ENCODE measurements at regions not wholly inside any gene's neighbourhood (a gene's known extent, or its start where the extent isn't known, plus 50 kb on each side); places are given as distances from the start of the nearest gene placed in this dataset.

GRCh38 chr10:9898633-9899395, 1118.9 kb upstream of the CELF2 start:
- Histone ChIP-seq H3K9me3 (ENCODE audit: control insufficient read depth, low read length) (no peaks in the 10 kb centered on the region), H3K4me3 (ENCODE audit: low read length) (no peak overlapping the region), H3K27ac (ENCODE audit: low read length) (no peak overlapping the region), H3K4me1 (ENCODE audit: control insufficient read depth, insufficient read depth, low read length) (no peaks in the 10 kb centered on the region), H3K27me3 (ENCODE audit: control insufficient read depth, insufficient read depth) (no peaks in the 10 kb centered on the region)
- ATAC-seq: no peak
- 78% methylated on average over 6 of the region's 6 CpGs for WGBS
- no peak for DNase-seq
- intact Hi-C loops (cut with DNase I): no loop called here

DNA sequence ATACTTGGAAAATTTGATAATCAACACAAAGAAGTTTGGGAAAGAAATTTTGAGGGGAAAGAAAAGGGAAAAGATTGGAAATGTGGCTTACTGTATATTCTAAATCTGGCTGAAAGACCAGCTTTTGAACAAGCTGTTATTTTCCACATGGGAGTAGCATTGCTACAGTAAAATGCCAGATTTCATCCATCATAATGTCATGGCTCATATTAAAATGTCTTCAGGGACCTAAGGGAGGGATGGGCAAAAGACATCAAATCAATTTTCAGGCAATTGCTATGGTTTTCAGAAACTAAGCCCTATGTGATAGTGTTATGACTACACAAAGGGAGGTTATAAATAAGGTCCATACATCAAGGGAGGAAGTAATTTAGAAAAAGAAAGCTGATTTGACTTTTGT, 1116.9 kb upstream of the CELF2 start:
- Histone ChIP-seq H3K9me3 (ENCODE audit: control insufficient read depth, low read length) (no peaks in the 10 kb centered on the region), H3K27me3 (ENCODE audit: control insufficient read depth, insufficient read depth) (no peaks in the 10 kb centered on the region), H3K4me1 (ENCODE audit: control insufficient read depth, insufficient read depth, low read length) (no peaks in the 10 kb centered on the region), H3K4me3 (ENCODE audit: low read length) (no peak overlapping the region), H3K27ac (ENCODE audit: low read length) (no peak overlapping the region)
- DNase-seq: no peak
- intact Hi-C loops (cut with DNase I): no loop called here
- ATAC-seq: no peak

GRCh38 chr10:9901971-9902370, 1115.7 kb upstream of the CELF2 start:
- no peak overlapping the region for H3K4me3 ChIP-seq (ENCODE audit: low read length)
- no peaks in the 10 kb centered on the region for H3K4me1 ChIP-seq (ENCODE audit: control insufficient read depth, insufficient read depth, low read length)
- no peak overlapping the region for H3K27ac ChIP-seq (ENCODE audit: low read length)
- ATAC-seq (no peak), DNase-seq (no peak)
- intact Hi-C loops (cut with DNase I): no loop called here
- WGBS: 25% methylated on average over 1 of the region's 1 CpG
- H3K9me3 ChIP-seq (ENCODE audit: control insufficient read depth, low read length): no peaks in the 10 kb centered on the region
- H3K27me3 ChIP-seq (ENCODE audit: control insufficient read depth, insufficient read depth): no peaks in the 10 kb centered on the region

DNA sequence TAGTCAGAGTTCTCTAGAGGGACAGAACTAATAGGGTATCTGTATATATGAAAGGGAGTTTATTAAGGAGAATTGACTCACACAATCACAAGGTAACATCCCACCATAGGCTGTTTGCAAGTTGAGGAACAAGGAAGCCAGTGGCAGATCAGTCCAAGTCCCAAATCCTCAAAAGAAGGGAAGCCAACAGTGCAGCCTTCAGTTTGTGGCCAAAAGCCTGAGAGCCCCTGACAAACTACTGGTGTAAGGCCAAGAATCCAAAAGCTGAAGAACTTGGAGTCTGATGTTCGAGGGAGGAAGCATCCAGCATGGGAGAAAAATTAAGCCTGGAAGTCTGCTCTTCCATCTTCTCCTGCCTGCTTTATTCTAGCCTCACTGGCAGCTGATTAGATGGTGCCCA, 1107.2 kb upstream of the CELF2 start:
- 43% methylated on average over 1 of the region's 1 CpG for WGBS
- Histone ChIP-seq H3K4me3 (ENCODE audit: low read length) (no peak overlapping the region), H3K27ac (ENCODE audit: low read length) (no peak overlapping the region), H3K4me1 (ENCODE audit: control insufficient read depth, insufficient read depth, low read length) (no peaks in the 10 kb centered on the region), H3K9me3 (ENCODE audit: control insufficient read depth, low read length) (no peaks in the 10 kb centered on the region), H3K27me3 (ENCODE audit: control insufficient read depth, insufficient read depth) (no peaks in the 10 kb centered on the region)
- ATAC-seq (no peak), DNase-seq (no peak)
- intact Hi-C loops (cut with DNase I): no loop called here

- no peaks in the 10 kb centered on the region for H3K27me3 ChIP-seq (ENCODE audit: control insufficient read depth, insufficient read depth)
- WGBS: 87% methylated on average over 7 of the region's 7 CpGs
- no peaks in the 10 kb centered on the region for H3K4me1 ChIP-seq (ENCODE audit: control insufficient read depth, insufficient read depth, low read length)
- H3K4me3 ChIP-seq (ENCODE audit: low read length): no peak overlapping the region
- intact Hi-C loops (cut with DNase I): no loop called here
- no peaks in the 10 kb centered on the region for H3K9me3 ChIP-seq (ENCODE audit: control insufficient read depth, low read length)
- DNase-seq: no peak
- no peak overlapping the region for H3K27ac ChIP-seq (ENCODE audit: low read length)
- ATAC-seq: no peak
These were observed 1106.2 kb upstream of the CELF2 start for GRCh38 chr10:9911488-9911887.

- no peak for ATAC-seq
- Histone ChIP-seq H3K4me1 (ENCODE audit: control insufficient read depth, insufficient read depth, low read length) (no peaks in the 10 kb centered on the region), H3K27me3 (ENCODE audit: control insufficient read depth, insufficient read depth) (no peaks in the 10 kb centered on the region), H3K9me3 (ENCODE audit: control insufficient read depth, low read length) (no peaks in the 10 kb centered on the region), H3K27ac (ENCODE audit: low read length) (no peak overlapping the region), H3K4me3 (ENCODE audit: low read length) (no peak overlapping the region)
- no peak for DNase-seq
- intact Hi-C loops (cut with DNase I): no loop called here
- WGBS: 69% methylated on average over 5 of the region's 5 CpGs
These were observed 1103.7 kb upstream of the CELF2 start for GRCh38 chr10:9913876-9914514.

DNA sequence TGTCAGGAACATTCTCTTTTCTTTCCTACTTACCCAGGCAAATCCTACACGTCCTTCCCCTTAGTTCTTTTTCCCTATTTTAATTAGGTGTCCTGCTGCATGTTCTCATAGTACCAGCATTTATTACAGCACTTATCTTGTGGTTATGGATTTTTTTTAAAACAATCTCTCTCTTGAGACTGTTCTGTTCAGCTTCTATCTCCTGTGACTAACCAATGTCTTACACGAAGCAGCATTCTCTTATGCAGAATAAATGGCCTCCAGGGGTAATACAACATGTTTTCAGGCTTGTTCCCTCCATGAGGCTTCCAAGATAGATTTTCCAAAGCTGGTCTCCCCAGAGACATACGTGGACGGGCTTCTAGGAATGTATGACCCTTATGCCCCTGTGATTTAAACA, 1096.1 kb upstream of the CELF2 start:
- no peaks in the 10 kb centered on the region for H3K9me3 ChIP-seq (ENCODE audit: control insufficient read depth, low read length)
- intact Hi-C loops (cut with DNase I): no loop called here
- H3K4me3 ChIP-seq (ENCODE audit: low read length): no peak overlapping the region
- H3K4me1 ChIP-seq (ENCODE audit: control insufficient read depth, insufficient read depth, low read length): no peaks in the 10 kb centered on the region
- H3K27ac ChIP-seq (ENCODE audit: low read length): no peak overlapping the region
- ATAC-seq (no peak), DNase-seq (no peak)
- no peaks in the 10 kb centered on the region for H3K27me3 ChIP-seq (ENCODE audit: control insufficient read depth, insufficient read depth)
- WGBS: 33% methylated on average over 4 of the region's 4 CpGs

DNA sequence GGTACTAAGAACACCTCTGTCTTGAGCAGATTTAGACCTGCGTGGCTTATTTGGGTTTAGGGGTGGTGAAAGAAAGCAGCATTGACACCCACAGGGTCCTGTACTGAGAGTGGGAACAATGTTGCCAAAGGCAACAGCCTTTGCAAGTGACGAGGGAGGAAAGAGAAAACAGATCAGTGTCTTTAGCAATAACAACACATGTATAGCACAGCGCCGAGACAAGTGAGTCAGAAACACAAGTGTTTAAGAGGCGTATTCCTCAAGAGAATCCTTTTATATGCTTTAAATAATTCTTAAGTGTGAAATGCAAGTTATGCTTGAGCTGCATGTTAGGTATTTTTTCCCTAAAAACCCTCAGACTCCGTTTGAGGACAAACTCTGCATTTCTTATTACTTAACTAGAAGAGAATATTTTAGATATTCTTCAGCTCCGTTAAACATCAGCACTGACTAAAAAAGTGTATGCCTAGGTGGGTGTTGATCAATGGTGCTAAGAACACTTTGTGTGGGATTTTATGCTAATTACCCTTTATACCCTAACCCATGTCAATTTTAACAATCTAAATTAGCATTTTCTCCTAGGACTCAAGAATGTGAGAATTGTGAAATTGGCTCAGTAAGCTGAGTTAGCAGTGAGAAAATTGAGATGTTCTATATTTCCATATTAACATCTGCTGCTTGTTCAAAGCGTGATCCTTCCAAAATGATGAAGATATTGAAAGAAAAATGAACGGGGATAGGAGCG, 1095.4 kb upstream of the CELF2 start:
- H3K4me3 ChIP-seq (ENCODE audit: low read length): no peak overlapping the region
- H3K27me3 ChIP-seq (ENCODE audit: control insufficient read depth, insufficient read depth): no peaks in the 10 kb centered on the region
- no peaks in the 10 kb centered on the region for H3K9me3 ChIP-seq (ENCODE audit: control insufficient read depth, low read length)
- no peaks in the 10 kb centered on the region for H3K4me1 ChIP-seq (ENCODE audit: control insufficient read depth, insufficient read depth, low read length)
- ATAC-seq: no peak
- no peak for DNase-seq
- intact Hi-C loops (cut with DNase I): no loop called here
- 70% methylated on average over 10 of the region's 10 CpGs for WGBS
- H3K27ac ChIP-seq (ENCODE audit: low read length): no peak overlapping the region

GRCh38 chr10:9926003-9926402, 1091.7 kb upstream of the CELF2 start:
- DNase-seq (no peak), ATAC-seq (no peak)
- 76% methylated on average over 3 of the region's 3 CpGs for WGBS
- H3K4me1 ChIP-seq (ENCODE audit: control insufficient read depth, insufficient read depth, low read length): no peaks in the 10 kb centered on the region
- no peaks in the 10 kb centered on the region for H3K27me3 ChIP-seq (ENCODE audit: control insufficient read depth, insufficient read depth)
- intact Hi-C loops (cut with DNase I): no loop called here
- H3K27ac ChIP-seq (ENCODE audit: low read length): no peak overlapping the region
- no peaks in the 10 kb centered on the region for H3K9me3 ChIP-seq (ENCODE audit: control insufficient read depth, low read length)
- H3K4me3 ChIP-seq (ENCODE audit: low read length): no peak overlapping the region

- ATAC-seq (no peak), DNase-seq (no peak)
- WGBS: 75% methylated on average over 2 of the region's 2 CpGs
- intact Hi-C loops (cut with DNase I): no loop called here
- H3K4me3 ChIP-seq (ENCODE audit: low read length): no peak overlapping the region
- no peak overlapping the region for H3K27ac ChIP-seq (ENCODE audit: low read length)
- no peaks in the 10 kb centered on the region for H3K4me1 ChIP-seq (ENCODE audit: control insufficient read depth, insufficient read depth, low read length)
- H3K27me3 ChIP-seq (ENCODE audit: control insufficient read depth, insufficient read depth): no peaks in the 10 kb centered on the region
- no peaks in the 10 kb centered on the region for H3K9me3 ChIP-seq (ENCODE audit: control insufficient read depth, low read length)
These were observed 1090.8 kb upstream of the CELF2 start for GRCh38 chr10:9926881-9927280.

- ATAC-seq: no peak
- no peaks in the 10 kb centered on the region for H3K9me3 ChIP-seq (ENCODE audit: control insufficient read depth, low read length)
- 84% methylated on average over 2 of the region's 2 CpGs for whole genome bisulfite sequencing
- DNase-seq: no peak
- H3K4me3 ChIP-seq (ENCODE audit: low read length): no peak overlapping the region
- H3K27ac ChIP-seq (ENCODE audit: low read length): no peak overlapping the region
- H3K4me1 ChIP-seq (ENCODE audit: control insufficient read depth, insufficient read depth, low read length): no peaks in the 10 kb centered on the region
- intact Hi-C loops (cut with DNase I): loop anchor here in 1 of 4 donors (2.0 kb wide), 1 partner anchor 53 kb away; no protein-coding TSS in a partner anchor
- no peaks in the 10 kb centered on the region for H3K27me3 ChIP-seq (ENCODE audit: control insufficient read depth, insufficient read depth)
These were observed 1078.0 kb upstream of the CELF2 start for GRCh38 chr10:9939716-9940115.

Measured in right cardiac atrium (tissue), 5 donors.